Urinary bladder (tissue), 3 donors: ENCODE measurements at regions not wholly inside any gene's neighbourhood (a gene's known extent, or its start where the extent isn't known, plus 50 kb on each side); places are given as distances from the start of the nearest gene placed in this dataset.

Experiments used
- DNase-seq: peaks from one replicate; pipeline ENCODE4 v3.0.0-alpha.2; 2015; ENCODE audit errors: extremely low spot score
- H3K27ac ChIP-seq: one replicate; pipeline ENCODE4 v1.5.1; 2013; ENCODE audit warnings: low read depth, mild to moderate bottlenecking, moderate library complexity
- H3K36me3 ChIP-seq: one replicate; pipeline ENCODE4 v1.6.1; 2013; ENCODE audit warnings: mild to moderate bottlenecking, moderate library complexity; ENCODE audit not compliant: insufficient read depth
- H3K4me1 ChIP-seq: one replicate; pipeline ENCODE4 v1.6.1; 2013; ENCODE audit warnings: mild to moderate bottlenecking, moderate library complexity; ENCODE audit not compliant: insufficient read depth
- H3K4me3 ChIP-seq: one replicate; pipeline ENCODE4 v1.5.1; 2013; ENCODE audit warnings: low read depth, low read length
- WGBS: extraction: QIAGEN DNeasy Blood & Tissue Kit; methylation state at CpG from one replicate; pipeline ENCODE4 v1.1.7; 2013; 5-methylcytosine and 5-hydroxymethylcytosine counted together
- donor health status: healthy with polysubstance abuse.
- donor health status: healthy.

GRCh38 chr4:163772238-163772637, 277.7 kb downstream of the TMA16 start:
- Histone ChIP-seq H3K4me3 (no peak overlapping the region), H3K36me3 (no peaks in the 10 kb centered on the region), H3K27ac (no peak overlapping the region), H3K4me1 (no peaks in the 10 kb centered on the region)
- DNase-seq = no peak
- 75% methylated on average over 1 of the region's 1 CpG for WGBS

DNA sequence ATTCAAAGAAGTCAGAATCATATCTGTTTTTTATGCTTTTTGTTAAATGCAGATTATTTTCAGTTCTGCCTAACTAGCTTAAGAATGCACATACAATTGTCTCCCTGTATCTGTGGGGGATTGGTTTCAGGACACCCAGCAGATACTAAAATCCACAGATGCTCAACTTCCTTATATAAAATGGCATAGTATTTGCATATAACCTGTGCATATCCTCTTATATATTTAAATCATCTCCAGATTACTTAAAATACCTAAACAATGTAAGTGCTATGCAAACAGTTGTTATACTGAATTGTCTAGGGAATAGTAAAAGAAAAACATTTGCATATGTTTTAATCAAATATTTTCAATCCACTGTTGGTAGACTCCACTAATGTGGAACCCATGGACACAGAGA, 279.4 kb downstream of the TMA16 start:
- Histone ChIP-seq H3K27ac (no peak overlapping the region), H3K4me1 (no peaks in the 10 kb centered on the region), H3K4me3 (no peak overlapping the region), H3K36me3 (no peaks in the 10 kb centered on the region)
- no peak for DNase-seq

- 57% methylated on average over 1 of the region's 1 CpG for WGBS
- no peaks in the 10 kb centered on the region for H3K4me1 ChIP-seq
- no peak overlapping the region for H3K27ac ChIP-seq
- no peaks in the 10 kb centered on the region for H3K36me3 ChIP-seq
- H3K4me3 ChIP-seq = no peak overlapping the region
- DNase-seq = no peak
Measured at GRCh38 chr4:163776957-163777356, 282.5 kb downstream of the TMA16 start.

DNA sequence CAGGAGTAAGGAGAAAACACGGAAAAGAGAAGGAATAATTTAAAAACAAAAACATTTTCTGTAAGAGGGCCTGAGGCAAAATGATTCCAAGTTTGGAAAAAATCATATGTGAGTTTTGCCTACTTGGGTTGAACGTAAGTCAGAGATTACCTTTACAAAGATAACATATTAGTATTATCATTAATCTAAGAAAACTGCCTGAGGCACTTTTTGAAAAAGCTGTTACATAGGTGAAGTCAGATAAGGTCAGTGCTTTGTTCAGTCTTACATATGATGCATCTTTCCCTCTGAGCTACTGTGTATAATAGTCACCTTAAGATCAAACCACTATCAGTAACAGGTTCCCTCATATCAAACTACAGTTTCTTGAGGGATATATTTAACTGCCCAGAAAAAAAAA, 287.2 kb downstream of the TMA16 start:
- H3K4me1 ChIP-seq = no peaks in the 10 kb centered on the region
- 67% methylated on average over 2 of the region's 2 CpGs for WGBS
- DNase-seq = no peak
- H3K36me3 ChIP-seq = no peaks in the 10 kb centered on the region
- H3K4me3 ChIP-seq = no peak overlapping the region
- H3K27ac ChIP-seq = no peak overlapping the region

GRCh38 chr4:163790231-163790630, 295.7 kb downstream of the TMA16 start:
- no peaks in the 10 kb centered on the region for H3K36me3 ChIP-seq
- WGBS = 84% methylated on average over 3 of the region's 3 CpGs
- DNase-seq = no peak
- no peaks in the 10 kb centered on the region for H3K4me1 ChIP-seq
- H3K27ac ChIP-seq = no peak overlapping the region
- H3K4me3 ChIP-seq = no peak overlapping the region

GRCh38 chr4:163795885-163796284, 301.4 kb downstream of the TMA16 start:
- Histone ChIP-seq H3K27ac (no peak overlapping the region), H3K4me1 (no peaks in the 10 kb centered on the region), H3K36me3 (no peaks in the 10 kb centered on the region), H3K4me3 (no peak overlapping the region)
- WGBS = 83% methylated on average over 3 of the region's 3 CpGs
- no peak for DNase-seq

DNA sequence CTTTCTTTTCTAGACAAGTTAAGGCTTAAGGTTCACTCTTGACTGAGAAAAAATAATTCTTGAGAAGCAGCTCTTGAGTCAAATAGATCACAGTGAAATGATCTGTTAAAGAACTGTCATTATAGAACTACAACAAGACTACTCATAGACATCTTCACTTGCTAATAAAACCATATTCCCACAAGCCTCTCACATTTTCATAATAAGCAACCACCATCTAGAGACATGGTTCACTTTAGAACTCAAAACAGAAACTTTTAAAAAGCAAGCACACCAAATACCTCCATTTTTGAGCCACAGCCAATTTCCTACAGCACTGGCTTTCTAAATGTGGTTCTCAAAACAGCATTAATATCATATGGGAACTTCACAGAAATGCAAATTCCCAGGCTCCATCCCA, 309.5 kb downstream of the TMA16 start:
- no peak for DNase-seq
- Histone ChIP-seq H3K36me3 (no peaks in the 10 kb centered on the region), H3K4me1 (no peaks in the 10 kb centered on the region), H3K27ac (no peak overlapping the region), H3K4me3 (no peak overlapping the region)

- no peak for DNase-seq
- no peaks in the 10 kb centered on the region for H3K4me1 ChIP-seq
- no peak overlapping the region for H3K27ac ChIP-seq
- 44% methylated on average over 2 of the region's 2 CpGs for WGBS
- no peak overlapping the region for H3K4me3 ChIP-seq
- no peaks in the 10 kb centered on the region for H3K36me3 ChIP-seq
Measured at GRCh38 chr4:163806653-163807052, 312.2 kb downstream of the TMA16 start.

GRCh38 chr4:163808011-163808410, 313.5 kb downstream of the TMA16 start:
- Histone ChIP-seq H3K27ac (no peak overlapping the region), H3K4me1 (no peaks in the 10 kb centered on the region), H3K36me3 (no peaks in the 10 kb centered on the region), H3K4me3 (no peak overlapping the region)
- WGBS = 69% methylated on average over 2 of the region's 2 CpGs
- DNase-seq = no peak

- DNase-seq = no peak
- Histone ChIP-seq H3K4me3 (no peak overlapping the region), H3K36me3 (no peaks in the 10 kb centered on the region), H3K27ac (no peak overlapping the region), H3K4me1 (no peaks in the 10 kb centered on the region)
- 67% methylated on average over 3 of the region's 3 CpGs for WGBS
Measured at GRCh38 chr4:163810755-163811154, 316.3 kb downstream of the TMA16 start.

- no peaks in the 10 kb centered on the region for H3K4me1 ChIP-seq
- no peaks in the 10 kb centered on the region for H3K36me3 ChIP-seq
- DNase-seq = no peak
- no peak overlapping the region for H3K4me3 ChIP-seq
- H3K27ac ChIP-seq = no peak overlapping the region
- 71% methylated on average over 2 of the region's 2 CpGs for whole genome bisulfite sequencing
Measured at GRCh38 chr4:163815776-163816175, 321.3 kb downstream of the TMA16 start.

GRCh38 chr4:163816494-163816893, 322.0 kb downstream of the TMA16 start:
- Histone ChIP-seq H3K4me3 (no peak overlapping the region), H3K27ac (no peak overlapping the region), H3K36me3 (no peaks in the 10 kb centered on the region), H3K4me1 (no peaks in the 10 kb centered on the region)
- DNase-seq = no peak
- WGBS = 85% methylated on average over 1 of the region's 1 CpG

GRCh38 chr4:163818673-163819072, 324.2 kb downstream of the TMA16 start:
- WGBS = 83% methylated on average over 3 of the region's 3 CpGs
- no peak for DNase-seq
- Histone ChIP-seq H3K27ac (no peak overlapping the region), H3K4me1 (no peaks in the 10 kb centered on the region), H3K4me3 (no peak overlapping the region), H3K36me3 (no peaks in the 10 kb centered on the region)

GRCh38 chr4:163833669-163834068, 339.2 kb downstream of the TMA16 start:
- H3K4me1 ChIP-seq = no peaks in the 10 kb centered on the region
- H3K27ac ChIP-seq = no peak overlapping the region
- H3K36me3 ChIP-seq = no peaks in the 10 kb centered on the region
- DNase-seq = no peak
- no peak overlapping the region for H3K4me3 ChIP-seq
- 67% methylated on average over 2 of the region's 2 CpGs for WGBS

DNA sequence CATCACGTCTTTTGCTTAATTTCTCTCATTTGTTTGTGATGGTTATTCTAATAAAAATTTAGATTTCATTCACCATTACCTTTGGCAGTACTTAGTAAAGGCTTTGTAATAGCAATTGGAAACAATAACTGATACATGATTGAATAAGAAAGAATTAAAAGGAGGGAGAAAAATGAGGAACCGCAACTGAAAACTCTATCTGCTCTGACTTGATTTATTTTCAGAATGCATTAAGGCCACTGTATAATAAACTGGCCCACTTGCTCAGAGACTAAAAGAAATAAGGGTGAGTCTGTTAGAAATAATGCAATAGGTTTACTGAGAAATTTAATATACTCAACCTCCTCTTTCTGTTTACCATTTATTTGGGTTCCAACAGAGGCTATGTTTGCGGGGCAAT, 351.5 kb downstream of the TMA16 start:
- no peak for DNase-seq
- H3K4me1 ChIP-seq = no peaks in the 10 kb centered on the region
- 90% methylated on average over 3 of the region's 3 CpGs for WGBS
- H3K36me3 ChIP-seq = no peaks in the 10 kb centered on the region
- H3K27ac ChIP-seq = no peak overlapping the region
- no peak overlapping the region for H3K4me3 ChIP-seq
